ENCODE measurements at regions not wholly inside any gene's neighbourhood (a gene's known extent, or its start where the extent isn't known, plus 50 kb on each side); places are given as distances from the start of the nearest gene placed in this dataset.

- no peak overlapping the region for H3K4me3 Mint-ChIP-seq (ENCODE audit: unreplicated experiment)
- H3K9me3 Mint-ChIP-seq (ENCODE audit: low read depth) = peaks cover 2% of the 10 kb centered on the region
These were observed 399.2 kb downstream of the NLGN4X start for GRCh38 chrX:5829469-5829868.

GRCh38 chrX:5829060-5829459, 399.6 kb downstream of the NLGN4X start:
- Mint-ChIP-seq H3K36me3 (ENCODE audit: low read depth) (no peaks in the 10 kb centered on the region), H3K4me3 (ENCODE audit: unreplicated experiment) (no peak overlapping the region)

More at GRCh38 chrX:5829469-5829868, 399.2 kb downstream of the NLGN4X start:
- Mint-ChIP-seq H3K27me3 (ENCODE audit: low read depth) (no peaks in the 10 kb centered on the region), H3K27ac (ENCODE audit: unreplicated experiment) (no peak overlapping the region), H3K4me1 (ENCODE audit: low read depth) (no peaks in the 10 kb centered on the region), H3K36me3 (ENCODE audit: low read depth) (no peaks in the 10 kb centered on the region)
- no peak for TF ChIP-seq CTCF (IDR thresholded peaks at IDR 0.05)
- DNase-seq (ENCODE audit: low spot score) = no peak

GRCh38 chrX:5823903-5824302, 404.8 kb downstream of the NLGN4X start:
- DNase-seq (ENCODE audit: low spot score) = no peak
- Mint-ChIP-seq H3K27ac (ENCODE audit: unreplicated experiment) (no peak overlapping the region), H3K4me3 (ENCODE audit: unreplicated experiment) (no peak overlapping the region), H3K27me3 (ENCODE audit: low read depth) (no peaks in the 10 kb centered on the region), H3K9me3 (ENCODE audit: low read depth) (peaks cover 5% of the 10 kb centered on the region), H3K36me3 (ENCODE audit: low read depth) (no peaks in the 10 kb centered on the region), H3K4me1 (ENCODE audit: low read depth) (no peaks in the 10 kb centered on the region)
- TF ChIP-seq CTCF (IDR thresholded peaks at IDR 0.05) = no peak

More at GRCh38 chrX:5829060-5829459, 399.6 kb downstream of the NLGN4X start:
- Mint-ChIP-seq H3K9me3 (ENCODE audit: low read depth) (peaks cover 2% of the 10 kb centered on the region), H3K27me3 (ENCODE audit: low read depth) (no peaks in the 10 kb centered on the region), H3K4me1 (ENCODE audit: low read depth) (no peaks in the 10 kb centered on the region), H3K27ac (ENCODE audit: unreplicated experiment) (no peak overlapping the region)
- DNase-seq (ENCODE audit: low spot score) = no peak
- no peak for TF ChIP-seq CTCF (IDR thresholded peaks at IDR 0.05)

GRCh38 chrX:5810636-5811035, 418.0 kb downstream of the NLGN4X start:
- no peak for TF ChIP-seq CTCF (IDR thresholded peaks at IDR 0.05)
- Mint-ChIP-seq H3K9me3 (ENCODE audit: low read depth) (peaks cover 8% of the 10 kb centered on the region), H3K27ac (ENCODE audit: unreplicated experiment) (no peak overlapping the region), H3K36me3 (ENCODE audit: low read depth) (no peaks in the 10 kb centered on the region), H3K4me1 (ENCODE audit: low read depth) (no peaks in the 10 kb centered on the region), H3K4me3 (ENCODE audit: unreplicated experiment) (no peak overlapping the region), H3K27me3 (ENCODE audit: low read depth) (no peaks in the 10 kb centered on the region)
- DNase-seq (ENCODE audit: low spot score) = no peak

GRCh38 chrX:5807181-5807580, 421.5 kb downstream of the NLGN4X start:
- Mint-ChIP-seq H3K27me3 (ENCODE audit: low read depth) (no peaks in the 10 kb centered on the region), H3K27ac (ENCODE audit: unreplicated experiment) (no peak overlapping the region), H3K9me3 (ENCODE audit: low read depth) (peaks cover 13% of the 10 kb centered on the region), H3K36me3 (ENCODE audit: low read depth) (no peaks in the 10 kb centered on the region), H3K4me3 (ENCODE audit: unreplicated experiment) (no peak overlapping the region), H3K4me1 (ENCODE audit: low read depth) (no peaks in the 10 kb centered on the region)
- TF ChIP-seq CTCF (IDR thresholded peaks at IDR 0.05) = no peak
- no peak for DNase-seq (ENCODE audit: low spot score)
